ENCODE measurements at regions not wholly inside any gene's neighbourhood (a gene's known extent, or its start where the extent isn't known, plus 50 kb on each side); places are given as distances from the start of the nearest gene placed in this dataset.
A peak's percentile ranks its signal among the peaks of the same experiment; 100 is the strongest.

DNA sequence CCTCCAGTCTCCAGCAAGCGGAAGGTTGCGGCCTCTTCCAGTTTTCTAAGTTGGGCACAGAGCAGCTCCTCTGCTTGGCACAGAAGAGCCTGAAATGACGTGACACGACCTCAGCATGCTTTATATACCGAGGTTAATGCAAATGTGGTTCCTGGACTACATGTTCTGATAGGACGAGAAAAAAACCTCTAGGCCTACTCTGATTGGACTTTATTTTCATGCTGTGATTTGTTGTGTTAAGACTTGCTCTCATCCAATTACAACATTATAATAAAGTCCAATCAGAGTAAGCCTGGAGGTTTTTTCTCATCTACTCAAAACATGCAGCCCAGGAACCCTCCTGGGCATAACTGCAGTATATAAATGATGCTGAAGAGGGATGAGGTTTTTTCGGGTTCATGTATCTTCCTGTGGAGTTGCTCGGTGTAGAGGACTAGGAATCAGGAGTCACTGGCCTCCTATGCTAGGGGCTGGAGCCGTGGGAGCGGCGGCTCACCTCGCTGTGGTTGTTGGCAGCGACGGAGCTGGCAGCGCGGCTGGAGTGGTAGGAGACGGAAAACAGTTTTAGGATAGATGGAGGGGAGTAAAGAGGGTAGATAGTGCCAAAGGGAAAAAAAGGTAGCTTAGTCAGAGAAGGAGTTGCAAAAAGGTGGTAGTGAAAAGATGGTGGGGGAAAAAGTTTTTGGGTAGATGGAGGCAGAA is 878.0 kb downstream of the KCNJ18 start:
- H3K36me3 ChIP-seq (replicated peaks; ENCODE audit: insufficient read depth, low read length), result no peaks in the 10 kb centered on the region
- H3K4me1 ChIP-seq (ENCODE audit: low read length), result no peaks in the 10 kb centered on the region
- H3K9ac ChIP-seq (ENCODE audit: low read length), result no peak overlapping the region
- no peaks in the 10 kb centered on the region for H3K9me2 ChIP-seq (replicated peaks; ENCODE audit: insufficient read depth, low read length)
- no peak overlapping the region for H2AFZ ChIP-seq (ENCODE audit: low read length)
- H3K79me2 ChIP-seq (ENCODE audit: low read length), result no peaks in the 10 kb centered on the region
- no peaks in the 10 kb centered on the region for H4K20me1 ChIP-seq (ENCODE audit: insufficient read depth, low read length)
- DNase-seq, result no peak
- no peak overlapping the region for H3K4me2 ChIP-seq (ENCODE audit: low read depth, low read length)
- no peak for TF ChIP-seq EZH2phosphoT487 (IDR thresholded peaks at IDR 0.05; ENCODE audit: low read length)
- no peak for TF ChIP-seq EZH2 (optimal IDR thresholded peaks at IDR 0.05; ENCODE audit: low read depth, low read length)
- TF ChIP-seq, protein P1, sequence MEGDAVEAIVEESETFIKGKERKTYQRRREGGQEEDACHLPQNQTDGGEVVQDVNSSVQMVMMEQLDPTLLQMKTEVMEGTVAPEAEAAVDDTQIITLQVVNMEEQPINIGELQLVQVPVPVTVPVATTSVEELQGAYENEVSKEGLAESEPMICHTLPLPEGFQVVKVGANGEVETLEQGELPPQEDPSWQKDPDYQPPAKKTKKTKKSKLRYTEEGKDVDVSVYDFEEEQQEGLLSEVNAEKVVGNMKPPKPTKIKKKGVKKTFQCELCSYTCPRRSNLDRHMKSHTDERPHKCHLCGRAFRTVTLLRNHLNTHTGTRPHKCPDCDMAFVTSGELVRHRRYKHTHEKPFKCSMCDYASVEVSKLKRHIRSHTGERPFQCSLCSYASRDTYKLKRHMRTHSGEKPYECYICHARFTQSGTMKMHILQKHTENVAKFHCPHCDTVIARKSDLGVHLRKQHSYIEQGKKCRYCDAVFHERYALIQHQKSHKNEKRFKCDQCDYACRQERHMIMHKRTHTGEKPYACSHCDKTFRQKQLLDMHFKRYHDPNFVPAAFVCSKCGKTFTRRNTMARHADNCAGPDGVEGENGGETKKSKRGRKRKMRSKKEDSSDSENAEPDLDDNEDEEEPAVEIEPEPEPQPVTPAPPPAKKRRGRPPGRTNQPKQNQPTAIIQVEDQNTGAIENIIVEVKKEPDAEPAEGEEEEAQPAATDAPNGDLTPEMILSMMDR (IDR thresholded peaks at IDR 0.05; ENCODE audit: low read length), result no peak
- no peaks in the 10 kb centered on the region for H3F3A ChIP-seq (ENCODE audit: insufficient read depth, low read length)
- no peak overlapping the region for H3K4me3 ChIP-seq (ENCODE audit: low read length)
- H3K27me3 ChIP-seq (replicated peaks; ENCODE audit: insufficient read depth, low read length), result no peaks in the 10 kb centered on the region
- H3K9me3 ChIP-seq (replicated peaks; ENCODE audit: insufficient read depth, low read length), result no peaks in the 10 kb centered on the region
- H3K27ac ChIP-seq (ENCODE audit: low read length), result no peak overlapping the region

DNA sequence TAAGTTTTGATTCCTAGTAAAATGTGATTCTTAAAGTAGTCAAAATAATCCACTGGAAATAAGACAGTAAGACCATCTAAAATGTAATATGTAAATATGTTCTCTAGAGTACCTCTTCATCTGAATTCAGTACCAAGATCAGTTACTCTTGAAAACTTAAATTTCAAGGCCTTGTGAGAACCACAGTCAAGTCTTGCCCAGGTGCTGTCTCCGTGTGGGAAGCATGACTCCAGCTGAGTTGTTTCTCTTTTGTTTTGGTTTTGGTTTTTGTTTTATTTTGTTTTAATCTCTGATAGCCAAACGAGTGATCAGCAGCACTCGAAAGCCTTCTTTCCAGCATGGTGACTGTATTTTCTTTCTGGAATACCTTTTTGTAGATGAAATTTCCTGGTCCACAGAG is 907.0 kb downstream of the KCNJ18 start:
- no peaks in the 10 kb centered on the region for H3F3A ChIP-seq (ENCODE audit: insufficient read depth, low read length)
- no peak overlapping the region for H2AFZ ChIP-seq (ENCODE audit: low read length)
- H3K27ac ChIP-seq (ENCODE audit: low read length), result no peak overlapping the region
- no peak overlapping the region for H3K4me3 ChIP-seq (ENCODE audit: low read length)
- no peaks in the 10 kb centered on the region for H3K36me3 ChIP-seq (replicated peaks; ENCODE audit: insufficient read depth, low read length)
- H3K4me1 ChIP-seq (ENCODE audit: low read length), result no peaks in the 10 kb centered on the region
- no peak for TF ChIP-seq EZH2phosphoT487 (IDR thresholded peaks at IDR 0.05; ENCODE audit: low read length)
- TF ChIP-seq, protein P1 (IDR thresholded peaks at IDR 0.05; ENCODE audit: low read length), result no peak
- TF ChIP-seq EZH2 (optimal IDR thresholded peaks at IDR 0.05; ENCODE audit: low read depth, low read length), result no peak
- H3K9me2 ChIP-seq (replicated peaks; ENCODE audit: insufficient read depth, low read length), result no peaks in the 10 kb centered on the region
- H3K9ac ChIP-seq (ENCODE audit: low read length), result no peak overlapping the region
- H4K20me1 ChIP-seq (ENCODE audit: insufficient read depth, low read length), result no peaks in the 10 kb centered on the region
- no peaks in the 10 kb centered on the region for H3K9me3 ChIP-seq (replicated peaks; ENCODE audit: insufficient read depth, low read length)
- H3K79me2 ChIP-seq (ENCODE audit: low read length), result no peaks in the 10 kb centered on the region
- peak; percentile 52 for DNase-seq
- H3K27me3 ChIP-seq (replicated peaks; ENCODE audit: insufficient read depth, low read length), result no peaks in the 10 kb centered on the region
- no peak overlapping the region for H3K4me2 ChIP-seq (ENCODE audit: low read depth, low read length)

DNA sequence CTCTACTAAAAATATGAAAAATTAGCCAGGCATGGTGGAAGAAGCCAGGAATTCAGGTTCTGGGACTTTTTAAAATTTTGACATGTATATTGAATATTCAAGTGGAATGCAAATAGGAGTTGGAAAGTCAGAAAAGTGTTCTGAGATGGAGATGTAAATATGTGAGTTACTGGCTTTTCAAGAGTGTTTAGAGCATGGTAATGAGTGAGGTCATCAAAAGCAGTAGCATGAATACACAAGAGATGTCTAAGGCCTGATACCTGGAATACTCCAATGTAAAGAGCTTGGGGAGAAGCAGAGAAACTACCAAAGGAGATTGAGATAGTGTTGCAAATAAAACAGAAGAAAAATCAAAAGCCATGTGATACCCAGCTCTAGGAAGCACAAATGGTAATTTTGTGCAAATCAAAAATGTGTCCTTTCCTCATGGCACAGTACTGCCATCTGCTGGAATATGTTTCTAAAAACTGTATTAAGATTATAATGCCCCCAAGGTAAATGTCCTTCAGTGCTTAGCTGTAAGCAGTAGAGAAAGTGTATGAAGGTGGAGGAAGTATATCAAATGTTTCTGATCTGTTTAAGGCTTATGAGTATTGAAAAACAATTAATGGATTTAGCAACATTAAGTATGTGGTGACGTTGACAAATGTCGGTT is 908.4 kb downstream of the KCNJ18 start:
- Histone ChIP-seq H3K4me3 (ENCODE audit: low read length) (no peak overlapping the region), H2AFZ (ENCODE audit: low read length) (no peak overlapping the region), H3K4me1 (ENCODE audit: low read length) (no peaks in the 10 kb centered on the region), H4K20me1 (ENCODE audit: insufficient read depth, low read length) (no peaks in the 10 kb centered on the region), H3K9me3 (replicated peaks; ENCODE audit: insufficient read depth, low read length) (no peaks in the 10 kb centered on the region), H3K27me3 (replicated peaks; ENCODE audit: insufficient read depth, low read length) (no peaks in the 10 kb centered on the region), H3F3A (ENCODE audit: insufficient read depth, low read length) (no peaks in the 10 kb centered on the region), H3K79me2 (ENCODE audit: low read length) (no peaks in the 10 kb centered on the region), H3K9ac (ENCODE audit: low read length) (no peak overlapping the region), H3K9me2 (replicated peaks; ENCODE audit: insufficient read depth, low read length) (no peaks in the 10 kb centered on the region), H3K36me3 (replicated peaks; ENCODE audit: insufficient read depth, low read length) (no peaks in the 10 kb centered on the region), H3K27ac (ENCODE audit: low read length) (no peak overlapping the region), H3K4me2 (ENCODE audit: low read depth, low read length) (no peak overlapping the region)
- DNase-seq, result peak; percentile 60
- TF ChIP-seq, protein P1 (IDR thresholded peaks at IDR 0.05; ENCODE audit: low read length), result peak; percentile 28
- TF ChIP-seq EZH2 (optimal IDR thresholded peaks at IDR 0.05; ENCODE audit: low read depth, low read length), result no peak
